Psoas muscle (tissue), 7 donors: ENCODE measurements at regions not wholly inside any gene's neighbourhood (a gene's known extent, or its start where the extent isn't known, plus 50 kb on each side); places are given as distances from the start of the nearest gene placed in this dataset.

Experiments
- ATAC-seq, 4 donors: fragments of 200-7000 bp; cut with Tn5 transposase; one replicate each; pipeline ENCODE4 v1.9.1; 2020; ENCODE audit warnings: moderate library complexity in 3 of 4, mild to moderate bottlenecking in 2 of 4
- DNase-seq, 2 donors: peaks; one replicate each; pipeline ENCODE4 v3.0.0-alpha.2; 2020
- H3K27ac ChIP-seq: fragments of 200-600 bp; one replicate; pipeline ENCODE4 v1.8.0; 2022
- H3K27me3 ChIP-seq, 3 donors: fragments of 200-600 bp in 1 of 3; one replicate each; pipeline versions ENCODE4 v1.6.1 to v1.8.0; 2013 to 2022; ENCODE audit warnings: low read length in 2 of 3, mild to moderate bottlenecking in 2 of 3, moderate library complexity in 1 of 3; ENCODE audit not compliant: insufficient read depth in 3 of 3
- H3K36me3 ChIP-seq, 2 donors: fragments of 200-600 bp in 1 of 2; one replicate each; pipeline versions ENCODE4 v1.6.1 to v1.8.0; 2013 to 2022; ENCODE audit warnings: low read depth in 1 of 2, mild to moderate bottlenecking in 1 of 2, moderate library complexity in 1 of 2; ENCODE audit not compliant: insufficient read depth in 1 of 2
- H3K4me1 ChIP-seq: fragments of 200-600 bp; one replicate; pipeline ENCODE4 v1.8.0; 2022
- H3K4me3 ChIP-seq: fragments of 200-600 bp; one replicate; pipeline ENCODE4 v1.8.0; 2022; ENCODE audit warnings: mild to moderate bottlenecking
- H3K9me3 ChIP-seq: fragments of 200-600 bp; one replicate; pipeline ENCODE4 v1.8.0; 2022
- WGBS, 3 donors: extraction: QIAGEN DNeasy Blood & Tissue Kit; methylation state at CpG; one replicate each; pipeline versions ENCODE4 v1.1.6 to v1.1.7; 2013; 5-methylcytosine and 5-hydroxymethylcytosine counted together
- intact Hi-C, 2 donors: fragments of 100-400 bp; cut with DNase I; formaldehyde crosslinking; loops; one replicate each; pipeline versions ENCODE4 v1.11.0 to v1.14.2; 2022
- TF ChIP-seq, protein P1 (sequence below): fragments of 200-600 bp; IDR thresholded peaks from one replicate; pipeline ENCODE4 v1.8.0; 2022; ENCODE audit warnings: antibody characterized with exemption
- donor health status: healthy with polysubstance abuse.
- donor health status: DM: no; HTN: no; CAD: no; lungs with moderate emphysema.
- donor health status: Bipolar disorder and iron deficiency.
- donor health status: healthy.
- donor health status: DM: yes; HTN: yes; CAD: no.
- donor health status: DM: no; HTN: no; CAD: no.
- donor health status: DM: yes; HTN: yes; CAD: no.

DNA sequence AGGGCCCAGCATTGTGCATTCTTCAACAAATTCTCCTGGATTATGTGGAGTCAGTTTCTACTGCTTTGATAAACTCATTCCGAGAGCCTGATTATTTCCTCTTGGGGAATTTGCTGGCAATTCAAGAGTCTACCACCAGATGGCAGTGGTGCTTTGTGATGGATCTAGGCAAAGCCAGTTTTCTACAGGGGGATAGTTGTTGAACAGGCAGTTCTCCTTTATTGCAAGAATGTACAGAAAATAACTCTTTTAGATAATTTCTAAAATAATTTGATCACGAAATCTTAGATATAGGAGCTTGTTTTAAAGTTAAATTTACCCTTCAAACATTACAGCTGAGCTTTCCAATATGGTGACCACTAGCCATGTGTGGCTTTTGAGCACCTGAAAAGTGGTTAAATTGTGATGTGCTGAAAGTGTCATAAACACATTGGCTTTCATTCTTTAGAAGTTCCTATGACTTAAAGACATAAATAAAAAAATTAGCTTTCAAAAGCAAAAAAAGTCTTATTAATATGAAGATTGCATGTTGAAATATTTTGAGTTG, 66.7 kb upstream of the HAAO start:
- H3K27ac ChIP-seq = no peak overlapping the region
- DNase-seq = no peak
- ATAC-seq = no peak
- TF ChIP-seq, protein P1, sequence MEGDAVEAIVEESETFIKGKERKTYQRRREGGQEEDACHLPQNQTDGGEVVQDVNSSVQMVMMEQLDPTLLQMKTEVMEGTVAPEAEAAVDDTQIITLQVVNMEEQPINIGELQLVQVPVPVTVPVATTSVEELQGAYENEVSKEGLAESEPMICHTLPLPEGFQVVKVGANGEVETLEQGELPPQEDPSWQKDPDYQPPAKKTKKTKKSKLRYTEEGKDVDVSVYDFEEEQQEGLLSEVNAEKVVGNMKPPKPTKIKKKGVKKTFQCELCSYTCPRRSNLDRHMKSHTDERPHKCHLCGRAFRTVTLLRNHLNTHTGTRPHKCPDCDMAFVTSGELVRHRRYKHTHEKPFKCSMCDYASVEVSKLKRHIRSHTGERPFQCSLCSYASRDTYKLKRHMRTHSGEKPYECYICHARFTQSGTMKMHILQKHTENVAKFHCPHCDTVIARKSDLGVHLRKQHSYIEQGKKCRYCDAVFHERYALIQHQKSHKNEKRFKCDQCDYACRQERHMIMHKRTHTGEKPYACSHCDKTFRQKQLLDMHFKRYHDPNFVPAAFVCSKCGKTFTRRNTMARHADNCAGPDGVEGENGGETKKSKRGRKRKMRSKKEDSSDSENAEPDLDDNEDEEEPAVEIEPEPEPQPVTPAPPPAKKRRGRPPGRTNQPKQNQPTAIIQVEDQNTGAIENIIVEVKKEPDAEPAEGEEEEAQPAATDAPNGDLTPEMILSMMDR = peak; percentile 82
- no peaks in the 10 kb centered on the region for H3K27me3 ChIP-seq
- H3K4me1 ChIP-seq = no peaks in the 10 kb centered on the region
- 25 to 38% (median 34%) methylated on average over 2 of the region's 2 CpGs for WGBS, 3 donors
- no peak overlapping the region for H3K4me3 ChIP-seq
- intact Hi-C loops = no loop called here
- peaks cover 4% of the 10 kb centered on the region for H3K9me3 ChIP-seq
- H3K36me3 ChIP-seq = no peaks in the 10 kb centered on the region

DNA sequence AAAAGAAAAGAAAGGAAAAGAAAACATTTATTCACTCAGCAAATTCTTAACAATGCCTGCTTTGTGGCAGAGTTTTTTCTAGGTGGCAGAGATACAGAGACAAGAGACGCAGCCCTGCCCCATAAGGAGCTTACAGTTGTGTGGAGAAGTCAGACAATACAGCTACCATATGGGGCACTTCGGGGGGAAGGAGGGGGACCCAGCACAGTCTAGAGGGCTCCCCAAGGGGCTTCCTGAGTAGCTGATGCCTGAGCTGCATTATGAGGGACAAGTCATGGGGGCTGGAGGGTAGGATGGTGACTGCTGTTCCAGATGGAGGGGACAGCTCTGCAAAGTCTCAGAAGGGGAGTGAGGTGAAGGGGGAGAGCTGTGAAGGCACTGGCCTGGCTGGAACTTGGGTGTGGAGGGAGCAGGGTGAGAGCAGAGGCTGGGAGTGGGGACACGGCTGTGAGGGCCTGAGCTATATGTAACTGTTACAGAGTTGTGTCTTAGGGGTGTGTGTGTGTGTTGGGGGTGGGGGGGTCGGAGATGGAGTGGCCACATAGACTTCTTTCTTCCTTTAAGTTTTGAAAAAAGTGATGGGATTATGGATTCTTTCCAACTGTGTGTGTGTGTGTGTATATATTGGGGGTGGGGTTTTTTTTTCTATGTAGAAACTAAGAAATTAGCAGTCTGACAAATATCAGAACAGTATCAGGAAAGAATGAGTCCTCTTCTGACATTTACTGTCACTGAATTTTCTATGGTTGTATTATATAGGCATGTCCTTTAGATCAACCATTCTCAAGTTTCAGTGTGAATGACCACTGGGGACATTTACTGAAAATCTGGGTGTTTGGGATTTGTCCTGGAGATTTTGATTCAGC, 66.0 kb upstream of the HAAO start:
- Histone ChIP-seq H3K27me3 (no peaks in the 10 kb centered on the region), H3K27ac (no peak overlapping the region), H3K36me3 (no peaks in the 10 kb centered on the region), H3K4me1 (no peaks in the 10 kb centered on the region), H3K4me3 (no peak overlapping the region), H3K9me3 (peaks cover 4% of the 10 kb centered on the region)
- TF ChIP-seq, protein P1 = no peak
- ATAC-seq (no peak), DNase-seq (no peak)
- intact Hi-C loops = no loop called here
- 84 to 89% (median 87%) methylated on average over 4 of the region's 4 CpGs for WGBS, 3 donors

- intact Hi-C loops = no loop called here
- no peak for ATAC-seq
- DNase-seq = no peak
- H3K36me3 ChIP-seq = no peaks in the 10 kb centered on the region
- no peaks in the 10 kb centered on the region for H3K27me3 ChIP-seq
- TF ChIP-seq, protein P1 = no peak
- no peak overlapping the region for H3K27ac ChIP-seq
- H3K4me3 ChIP-seq = no peak overlapping the region
- peaks cover 4% of the 10 kb centered on the region for H3K9me3 ChIP-seq
- 68 to 72% (median 70%) methylated on average over 23 of the region's 23 CpGs for WGBS, 3 donors
- no peaks in the 10 kb centered on the region for H3K4me1 ChIP-seq
Observed at GRCh38 chr2:42856891-42857632, 64.7 kb upstream of the HAAO start.

GRCh38 chr2:42856106-42856860, 63.9 kb upstream of the HAAO start:
- TF ChIP-seq, protein P1 = no peak
- intact Hi-C loops = no loop called here
- WGBS, 3 donors = 86 to 92% (median 92%) methylated on average over 16 of the region's 16 CpGs
- H3K4me3 ChIP-seq = no peak overlapping the region
- DNase-seq = no peak
- no peak for ATAC-seq
- peaks cover 4% of the 10 kb centered on the region for H3K9me3 ChIP-seq
- H3K27me3 ChIP-seq = no peaks in the 10 kb centered on the region
- H3K4me1 ChIP-seq = no peaks in the 10 kb centered on the region
- H3K27ac ChIP-seq = no peak overlapping the region
- no peaks in the 10 kb centered on the region for H3K36me3 ChIP-seq
